HK-2 (cell line): ENCODE measurements at regions not wholly inside any gene's neighbourhood (a gene's known extent, or its start where the extent isn't known, plus 50 kb on each side); places are given as distances from the start of the nearest gene placed in this dataset.

Experiments
- DNase-seq: peaks from one replicate; pipeline ENCODE4 v3.0.0-alpha.2; 2018; ENCODE audit not compliant: unreplicated experiment

- no peak for DNase-seq
Measured at GRCh38 chr5:167948251-167948650, 343.2 kb upstream of the WWC1 start.

GRCh38 chr5:167949435-167949834 lies 342.0 kb upstream of the WWC1 start:
- DNase-seq, result no peak

- no peak for DNase-seq
Measured at GRCh38 chr5:167950126-167950721, 341.2 kb upstream of the WWC1 start.

GRCh38 chr5:167951116-167951515 lies 340.3 kb upstream of the WWC1 start:
- DNase-seq, result no peak

GRCh38 chr5:167952278-167952995 lies 339.0 kb upstream of the WWC1 start:
- DNase-seq, result no peak

- no peak for DNase-seq
Measured at GRCh38 chr5:167953151-167953798, 338.2 kb upstream of the WWC1 start.

GRCh38 chr5:167961731-167962130 lies 329.7 kb upstream of the WWC1 start:
- no peak for DNase-seq

- no peak for DNase-seq
Measured at GRCh38 chr5:167964529-167964928, 326.9 kb upstream of the WWC1 start.

GRCh38 chr5:167965710-167966109 lies 325.7 kb upstream of the WWC1 start:
- DNase-seq, result no peak

GRCh38 chr5:167966979-167967378 lies 324.5 kb upstream of the WWC1 start:
- DNase-seq, result no peak

GRCh38 chr5:167967494-167968177 lies 323.8 kb upstream of the WWC1 start:
- DNase-seq, result no peak

GRCh38 chr5:167968837-167969236 lies 322.6 kb upstream of the WWC1 start:
- no peak for DNase-seq

- no peak for DNase-seq
Measured at GRCh38 chr5:167969998-167970397, 321.4 kb upstream of the WWC1 start.

GRCh38 chr5:167971706-167972105 lies 319.7 kb upstream of the WWC1 start:
- no peak for DNase-seq

- DNase-seq, result no peak
Measured at GRCh38 chr5:167973126-167973525, 318.3 kb upstream of the WWC1 start.

GRCh38 chr5:167984951-167985350 lies 306.5 kb upstream of the WWC1 start:
- DNase-seq, result no peak

- DNase-seq, result no peak
Measured at GRCh38 chr5:167985373-167985772, 306.1 kb upstream of the WWC1 start.

GRCh38 chr5:167987490-167988280 lies 303.8 kb upstream of the WWC1 start:
- DNase-seq, result no peak

- no peak for DNase-seq
Measured at GRCh38 chr5:167992868-167993267, 298.6 kb upstream of the WWC1 start.

GRCh38 chr5:167993771-167994170 lies 297.7 kb upstream of the WWC1 start:
- DNase-seq, result no peak

- DNase-seq, result no peak
Measured at GRCh38 chr5:167995844-167996425, 295.5 kb upstream of the WWC1 start.
